HT-29 (cell line): ENCODE measurements at regions not wholly inside any gene's neighbourhood (a gene's known extent, or its start where the extent isn't known, plus 50 kb on each side); places are given as distances from the start of the nearest gene placed in this dataset.
"Not testable (repeated sequence)": the region's sequence is repeated elsewhere in the genome, so short reads cannot be mapped to it uniquely, and the experiment has no call there.

Experiments
- DNase-seq: peaks from one replicate; pipeline ENCODE4 v3.0.0-alpha.2; 2015; ENCODE audit warnings: low spot score

GRCh38 chr16:85436636-85437165 lies 176.4 kb upstream of the GSE1 start:
- no peak for DNase-seq

DNA sequence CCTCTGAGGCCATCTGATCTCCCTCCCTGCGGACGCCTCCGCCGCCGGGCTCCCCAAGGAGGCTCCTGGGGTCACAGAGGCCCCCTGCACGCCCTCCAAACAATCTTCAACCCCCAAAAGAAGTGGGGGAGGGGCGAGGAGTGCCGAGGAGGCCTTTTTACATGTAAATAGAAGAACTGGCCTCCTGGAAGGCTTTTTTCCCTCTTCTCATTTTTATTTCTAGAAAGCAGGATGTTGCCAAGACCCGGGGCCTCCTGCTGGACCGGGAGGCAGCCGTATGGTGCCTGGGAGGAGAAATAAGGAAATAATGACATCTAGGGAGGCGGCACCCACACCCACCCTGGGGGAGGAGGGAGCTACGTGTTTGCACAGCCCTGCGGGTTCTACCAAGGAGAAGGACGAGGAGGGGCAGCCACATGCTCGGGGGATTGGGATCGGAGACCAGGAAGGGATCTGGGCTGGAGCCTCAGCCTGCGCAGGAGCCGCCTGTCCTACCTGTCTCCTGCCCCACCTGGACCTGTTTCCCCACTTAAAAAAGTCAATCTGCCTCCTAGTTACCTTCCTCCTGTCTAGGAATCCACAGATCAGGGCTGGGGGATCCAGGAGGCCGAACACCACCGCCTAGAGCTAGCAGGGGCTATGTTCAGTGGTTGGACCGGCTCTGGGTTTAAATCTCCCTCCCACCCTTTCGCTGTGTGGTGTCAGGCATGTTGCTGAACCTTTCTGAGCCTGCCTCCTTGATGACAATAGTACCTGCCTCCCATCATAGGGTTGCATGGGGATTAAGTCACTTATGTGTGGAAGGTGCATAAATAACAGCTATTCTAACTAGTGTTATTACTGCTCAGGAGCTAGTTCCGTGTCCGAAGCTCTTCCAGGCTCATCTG lies 175.7 kb upstream of the GSE1 start:
- no peak for DNase-seq

DNA sequence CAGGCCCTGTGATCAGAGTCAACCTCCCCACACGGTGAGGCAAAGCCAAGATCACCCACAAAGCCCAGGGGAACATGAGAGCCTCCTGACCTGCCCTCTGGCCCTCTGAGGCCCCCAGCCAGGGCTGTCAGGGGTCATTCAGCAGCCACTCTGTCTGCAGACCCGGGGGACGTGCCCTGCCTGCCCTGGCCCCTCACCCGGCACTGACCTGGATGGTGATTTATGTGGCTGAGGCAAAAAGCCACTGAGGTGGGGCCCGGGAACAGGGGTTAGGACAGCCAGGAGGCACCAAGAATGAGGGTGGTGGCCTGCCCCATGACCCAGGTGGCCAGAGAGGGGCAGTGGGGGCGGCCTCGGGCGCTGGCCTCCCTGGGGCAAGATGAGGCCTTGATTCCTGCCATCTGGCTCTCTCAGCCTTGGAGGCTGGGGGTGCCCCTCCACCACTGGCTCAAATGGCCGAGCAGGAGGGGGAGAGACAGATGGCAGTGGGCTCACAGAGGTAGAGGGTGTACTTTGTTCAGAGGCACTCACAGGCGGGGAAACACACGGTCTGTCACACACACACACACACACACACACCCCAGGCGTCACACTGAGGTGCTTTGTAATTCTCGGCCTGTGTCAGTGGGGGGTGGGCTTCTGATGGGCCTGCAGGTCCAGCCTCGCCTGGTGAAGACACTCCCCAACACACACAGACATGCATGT lies 174.0 kb upstream of the GSE1 start:
- no peak for DNase-seq

GRCh38 chr16:85440744-85441143 lies 172.4 kb upstream of the GSE1 start:
- no peak for DNase-seq

DNA sequence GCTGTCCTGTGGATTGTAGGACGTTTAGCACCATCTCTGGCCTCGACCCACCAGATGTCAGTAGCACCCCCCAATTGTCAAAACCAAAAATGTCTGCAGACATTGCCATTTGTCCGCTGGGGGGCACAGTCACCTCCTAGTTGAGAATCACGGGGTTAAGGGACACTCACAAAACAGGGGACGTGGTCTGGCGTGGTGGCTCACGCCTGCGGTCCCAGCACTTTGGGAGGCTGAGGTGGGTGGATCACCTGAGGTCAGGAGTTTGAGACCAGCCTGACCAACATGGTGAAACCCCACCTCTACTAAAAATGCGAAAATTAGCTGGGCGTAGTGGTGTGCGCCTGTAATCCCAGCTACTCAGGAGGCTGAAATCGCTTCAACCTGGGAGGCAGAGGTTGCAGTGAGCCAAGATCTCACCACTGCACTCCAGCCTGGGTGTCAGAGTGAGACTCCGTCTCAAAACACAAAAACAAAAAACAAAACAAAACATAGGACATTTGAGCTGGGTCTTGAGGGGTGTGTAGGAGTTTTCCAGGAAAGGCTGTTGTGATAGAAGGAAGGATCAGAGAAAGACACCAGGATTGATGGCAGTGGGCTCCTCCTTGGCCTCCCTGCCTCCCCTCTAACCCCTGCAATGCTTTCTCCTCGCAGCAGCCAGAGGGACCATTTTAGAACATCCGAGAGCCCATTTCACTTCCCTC lies 171.8 kb upstream of the GSE1 start:
- DNase-seq, result no peak

DNA sequence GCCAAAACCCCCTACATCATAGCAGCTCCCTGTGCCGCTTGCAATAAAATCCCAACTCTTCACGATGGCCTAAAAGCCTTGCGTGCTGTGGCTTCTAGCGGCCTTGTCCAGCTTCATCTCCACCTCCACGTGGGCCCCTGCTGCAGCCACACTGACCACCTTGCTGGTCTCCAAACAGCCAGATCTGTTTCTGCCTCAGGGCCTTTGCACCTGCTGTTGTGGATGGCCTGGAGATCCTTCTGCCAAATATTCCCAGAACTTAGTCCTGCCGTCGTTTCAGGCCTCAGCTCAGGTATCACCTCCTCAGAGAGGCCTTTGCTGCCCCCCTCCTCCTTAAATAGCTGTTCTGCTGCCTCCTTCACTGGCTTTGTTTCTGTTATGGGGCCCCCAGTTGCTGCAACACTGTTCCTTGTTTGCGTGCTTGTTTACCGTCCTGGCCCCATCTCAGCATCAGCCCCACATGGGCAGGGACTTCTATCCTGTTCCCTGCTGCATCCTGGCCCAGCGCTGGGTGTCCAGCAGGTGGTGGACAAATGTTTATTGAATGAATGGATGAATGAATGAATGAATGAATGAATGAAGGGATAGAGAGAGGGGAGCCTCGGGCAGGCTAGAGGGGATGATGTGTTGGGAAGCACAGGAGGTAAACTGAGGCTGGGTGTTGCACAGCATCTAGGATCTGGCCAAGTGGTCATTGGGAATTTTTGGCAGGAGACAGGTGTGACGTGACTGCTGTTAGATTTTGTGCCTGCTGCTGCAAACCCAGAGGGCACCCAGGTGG lies 171.0 kb upstream of the GSE1 start:
- no peak for DNase-seq

- no peak for DNase-seq
Measured at GRCh38 chr16:85443116-85443515, 170.0 kb upstream of the GSE1 start.

DNA sequence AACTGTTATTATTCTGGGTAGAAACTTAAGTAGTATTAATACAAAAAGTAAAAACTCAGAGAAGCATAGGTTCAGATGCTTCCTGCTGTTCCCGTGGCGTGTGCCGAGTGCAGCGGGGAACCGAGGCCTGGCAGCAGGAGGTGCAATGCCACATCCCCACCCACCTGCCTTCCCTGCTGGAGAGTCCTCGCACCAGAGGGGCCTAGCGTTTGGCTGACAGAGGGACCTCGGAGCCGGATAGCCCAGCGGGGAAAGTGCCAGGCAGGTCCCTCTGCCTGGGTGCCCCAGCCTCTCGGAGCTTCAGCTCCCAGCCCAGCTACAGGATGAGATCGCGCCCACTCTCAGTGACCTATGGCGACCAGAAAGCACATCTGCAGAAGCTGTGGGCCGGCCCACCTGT lies 169.6 kb upstream of the GSE1 start:
- no peak for DNase-seq

GRCh38 chr16:85445064-85445778 lies 167.9 kb upstream of the GSE1 start:
- DNase-seq, result no peak

- DNase-seq, result no peak
Measured at GRCh38 chr16:85445779-85446222, 167.3 kb upstream of the GSE1 start.

DNA sequence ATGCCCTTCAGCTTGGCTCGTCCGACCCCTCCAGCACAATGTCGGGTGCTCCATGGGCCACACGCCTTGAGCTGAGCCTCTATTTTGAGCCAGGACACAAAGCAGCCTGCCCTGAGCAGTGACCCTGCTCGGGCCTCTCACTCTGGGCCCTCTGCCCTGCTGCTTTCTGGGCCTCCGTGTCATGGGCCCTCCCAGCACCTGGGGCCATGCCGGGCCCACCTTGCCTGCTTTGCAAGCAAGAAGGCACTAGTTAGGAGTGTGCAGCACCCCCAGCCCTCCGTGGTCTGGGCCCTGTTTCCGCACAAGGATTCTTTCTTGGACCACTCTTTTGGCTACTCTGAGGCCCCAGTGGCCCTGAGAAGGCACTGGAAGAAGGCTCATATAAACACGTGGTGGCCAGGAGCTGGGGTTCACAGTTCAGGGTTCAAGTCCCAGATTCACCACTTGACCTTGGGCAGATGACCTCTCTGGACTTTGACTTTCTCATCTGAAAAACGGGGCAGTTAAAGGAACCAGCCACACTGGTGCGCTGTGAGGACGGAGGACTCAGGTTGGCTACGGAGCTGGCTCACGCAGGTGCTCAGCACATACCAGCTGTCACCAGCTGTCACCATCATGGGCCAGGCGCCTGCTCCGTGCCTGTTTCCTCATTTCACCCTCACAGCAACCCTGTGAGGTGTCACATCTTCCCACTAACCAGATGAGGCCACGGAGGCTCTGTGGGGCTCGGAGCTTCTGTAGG lies 166.0 kb upstream of the GSE1 start:
- DNase-seq, result no peak

- no peak for DNase-seq
Measured at GRCh38 chr16:85447693-85448313, 165.3 kb upstream of the GSE1 start.

GRCh38 chr16:85448557-85449190 lies 164.4 kb upstream of the GSE1 start:
- no peak for DNase-seq

DNA sequence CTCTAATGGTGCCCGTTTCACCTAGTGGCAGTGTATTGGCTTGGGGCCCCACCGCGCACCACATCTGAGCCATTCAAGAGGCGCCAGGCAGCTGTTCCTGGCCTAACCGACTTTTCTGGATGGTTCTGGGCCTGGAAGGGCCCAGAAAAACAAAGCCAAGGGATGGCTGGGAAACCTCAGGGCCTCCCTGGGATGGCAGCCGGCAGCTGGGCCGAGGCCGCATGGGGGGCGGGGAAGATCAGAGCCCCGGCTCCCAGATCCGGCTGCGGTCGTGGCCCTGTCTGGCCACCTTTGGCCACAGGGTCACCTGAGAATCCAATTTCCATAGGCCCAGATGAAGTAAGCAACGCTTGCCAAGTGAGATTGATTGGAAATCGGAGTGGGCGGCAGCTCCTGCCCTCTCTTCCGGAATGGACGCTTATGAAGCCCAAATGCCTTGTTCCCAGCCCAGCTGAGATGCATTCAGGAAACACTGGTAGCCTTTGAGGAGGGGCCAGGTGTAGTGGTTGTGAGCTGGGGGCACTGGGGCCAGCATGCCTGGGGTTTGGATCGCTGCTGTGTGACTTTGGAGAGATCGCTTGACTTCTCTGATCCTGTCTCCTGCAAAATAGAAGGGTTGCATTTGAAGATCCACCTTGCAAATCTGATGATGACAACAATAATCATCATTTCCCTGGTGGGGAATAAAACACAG lies 163.8 kb upstream of the GSE1 start:
- no peak for DNase-seq

- DNase-seq, result no peak
Measured at GRCh38 chr16:85449885-85450245, 163.3 kb upstream of the GSE1 start.

- not testable (repeated sequence) for DNase-seq
Measured at GRCh38 chr16:85451142-85451541, 162.0 kb upstream of the GSE1 start.

DNA sequence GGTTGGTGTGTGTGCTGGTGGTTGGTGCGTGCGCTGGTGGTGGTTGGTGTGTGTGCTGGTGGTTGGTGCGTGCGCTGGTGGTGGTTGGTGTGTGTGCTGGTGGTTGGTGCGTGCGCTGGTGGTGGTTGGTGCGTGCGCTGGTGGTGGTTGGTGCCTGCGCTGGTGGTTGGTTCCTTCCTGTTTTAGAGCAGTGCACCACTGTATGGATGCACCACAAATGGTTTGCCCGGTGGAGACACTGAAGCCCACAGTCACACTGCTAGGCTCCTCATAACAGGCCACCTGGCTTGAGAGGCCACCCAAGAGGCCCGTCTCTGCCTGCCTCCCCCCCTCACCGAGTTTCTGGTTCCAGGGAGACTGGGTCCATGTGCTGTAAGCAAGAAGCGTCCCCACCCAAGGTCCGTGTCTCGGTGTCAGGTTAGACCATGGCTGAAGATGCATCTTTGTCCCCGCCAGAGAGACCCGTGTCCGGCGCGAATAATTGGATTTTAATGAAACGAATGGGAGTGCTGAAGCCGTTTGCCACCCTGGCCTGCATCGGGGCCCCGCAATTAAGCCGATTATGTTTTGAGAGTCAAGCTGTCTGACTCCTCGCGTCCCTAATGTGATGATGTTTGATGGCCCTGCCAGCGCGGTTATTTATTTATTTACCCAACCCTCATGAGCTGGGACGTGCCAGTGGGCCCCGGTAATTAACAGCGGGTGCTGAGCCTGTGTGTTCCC lies 161.3 kb upstream of the GSE1 start:
- DNase-seq, result no peak
